Kidney glomerular epithelial cell (primary cell): ENCODE measurements at regions not wholly inside any gene's neighbourhood (a gene's known extent, or its start where the extent isn't known, plus 50 kb on each side); places are given as distances from the start of the nearest gene placed in this dataset.
A peak's percentile ranks its signal among the peaks of the same experiment; 100 is the strongest.
"Not testable (repeated sequence)": the region's sequence is repeated elsewhere in the genome, so short reads cannot be mapped to it uniquely, and the experiment has no call there.

ENCODE experiments used
- DNase-seq: peaks from one replicate; lab custom pipeline; 2025; lab: John Stamatoyannopoulos, UW

DNA sequence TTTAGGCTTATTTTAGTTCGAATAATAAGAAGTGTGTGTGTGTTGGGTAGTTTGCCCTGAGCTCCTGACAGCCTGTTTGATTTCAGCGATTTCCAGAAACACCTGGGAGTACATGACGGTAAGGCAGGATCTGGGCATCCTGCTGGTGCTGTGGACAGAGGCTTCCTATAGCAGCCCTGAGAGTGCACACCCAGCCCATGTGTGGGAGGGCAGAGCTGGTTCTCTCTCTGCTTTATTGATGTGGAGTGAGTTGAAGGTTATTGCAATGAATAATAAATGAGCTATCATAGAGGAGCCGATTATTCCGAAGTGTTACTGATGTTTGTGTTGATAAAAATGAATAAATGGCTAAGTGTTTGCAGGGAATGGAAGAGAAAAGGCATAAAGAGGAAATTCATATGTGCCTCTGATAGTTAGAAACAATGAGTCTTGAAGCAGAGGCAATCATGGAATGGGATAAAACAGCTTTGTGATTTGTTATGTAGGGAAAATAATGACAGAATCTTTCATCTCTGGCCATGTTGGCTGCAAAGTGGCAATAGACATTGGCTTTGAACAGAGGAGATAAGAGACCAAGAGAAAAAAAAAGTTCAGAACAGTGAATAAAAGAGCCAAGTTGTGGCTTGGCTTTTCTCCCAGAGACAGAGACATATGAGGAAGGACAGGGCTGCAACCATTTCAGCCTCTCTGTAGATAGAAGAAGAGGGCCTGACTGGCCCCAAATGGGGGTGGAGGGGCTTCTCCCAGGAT is 166.2 kb upstream of the CHD6 start:
- no peak for DNase-seq

DNA sequence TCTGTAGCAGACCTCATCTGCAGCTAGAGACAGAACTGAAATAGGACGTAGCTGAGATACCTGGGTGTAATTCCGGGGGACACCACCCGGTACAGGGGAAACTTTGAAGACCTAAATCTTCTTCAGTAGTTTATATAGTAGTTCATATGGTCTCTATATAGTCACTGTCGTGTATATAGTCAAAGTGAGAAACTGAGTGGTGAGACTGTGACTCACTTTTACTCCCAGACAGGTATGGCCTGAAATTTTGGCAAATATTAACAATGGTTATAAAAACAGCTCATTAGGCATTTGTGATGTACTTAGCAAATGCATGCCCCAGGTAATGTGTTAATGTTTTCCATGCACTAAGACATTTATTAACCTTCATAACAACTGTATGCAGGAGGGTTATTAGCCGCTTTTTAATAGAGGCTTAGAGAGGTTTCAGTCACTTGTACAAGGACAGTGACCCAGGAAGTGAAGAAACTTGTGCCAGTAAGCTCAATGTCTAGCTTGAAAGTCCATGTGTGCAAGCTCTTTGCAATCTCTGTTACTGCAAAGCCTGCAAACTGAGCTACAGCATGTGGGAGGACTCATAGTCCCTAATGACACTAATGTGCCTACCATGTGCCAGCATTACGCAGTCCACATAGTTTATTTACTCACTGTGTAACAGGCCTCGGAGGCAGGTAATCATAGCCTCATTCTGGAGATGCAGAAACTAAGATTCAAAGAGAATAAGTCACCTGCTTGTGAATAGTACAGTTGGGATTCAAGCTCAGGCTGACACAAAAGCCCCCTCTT is 165.4 kb upstream of the CHD6 start:
- DNase-seq, result no peak

DNA sequence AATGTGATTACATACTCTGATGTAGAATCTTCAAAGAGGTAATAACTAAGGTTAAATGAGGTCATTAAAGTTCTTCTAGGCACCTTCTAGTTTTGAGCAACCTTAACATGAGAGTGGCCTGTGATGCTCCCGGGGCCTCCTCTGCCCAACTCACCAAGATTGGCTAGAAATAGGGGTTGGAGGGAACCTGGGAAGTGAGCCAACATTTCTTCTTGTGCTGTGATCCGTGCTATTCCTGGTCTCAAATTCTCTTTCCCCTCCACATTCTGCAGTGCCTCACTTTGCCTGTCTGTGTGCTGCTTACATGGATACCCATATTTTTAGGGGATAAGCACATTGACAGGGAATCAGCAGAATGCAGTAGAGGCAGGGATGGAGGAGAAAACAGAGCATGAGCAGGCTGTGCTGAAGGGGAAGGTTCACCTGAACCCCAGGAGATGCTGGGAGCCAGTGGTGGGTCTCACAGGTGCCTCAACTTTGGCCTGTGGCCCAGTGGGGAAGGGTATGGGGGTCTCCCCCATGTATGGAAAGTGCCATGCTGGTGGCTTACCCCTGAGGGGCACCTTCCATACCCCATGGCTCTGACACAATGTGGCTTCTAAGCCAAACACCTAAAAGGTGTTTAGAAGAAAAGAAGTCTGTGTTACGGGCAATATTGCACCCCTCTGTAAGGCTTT is 164.7 kb upstream of the CHD6 start:
- DNase-seq, result no peak

DNA sequence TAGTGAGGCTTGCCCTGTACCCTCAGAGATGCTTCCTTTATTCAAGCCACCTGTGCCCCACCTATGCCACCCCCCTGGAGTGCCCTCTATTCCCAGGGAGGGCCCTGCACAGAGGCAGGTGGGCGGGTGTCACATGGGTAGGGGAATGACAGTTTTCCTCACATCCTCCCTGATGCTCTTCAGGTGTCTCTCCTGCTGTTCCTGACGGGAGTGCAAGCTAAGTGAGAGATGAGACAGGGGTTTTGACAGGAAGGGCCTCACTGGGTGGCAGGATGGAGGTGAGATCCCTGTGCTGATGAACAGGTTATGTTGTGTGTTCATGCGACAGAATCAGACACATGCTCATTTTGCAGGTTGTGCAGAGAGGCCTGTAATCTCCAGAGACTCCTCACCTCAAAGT is 164.1 kb upstream of the CHD6 start:
- DNase-seq, result no peak

DNA sequence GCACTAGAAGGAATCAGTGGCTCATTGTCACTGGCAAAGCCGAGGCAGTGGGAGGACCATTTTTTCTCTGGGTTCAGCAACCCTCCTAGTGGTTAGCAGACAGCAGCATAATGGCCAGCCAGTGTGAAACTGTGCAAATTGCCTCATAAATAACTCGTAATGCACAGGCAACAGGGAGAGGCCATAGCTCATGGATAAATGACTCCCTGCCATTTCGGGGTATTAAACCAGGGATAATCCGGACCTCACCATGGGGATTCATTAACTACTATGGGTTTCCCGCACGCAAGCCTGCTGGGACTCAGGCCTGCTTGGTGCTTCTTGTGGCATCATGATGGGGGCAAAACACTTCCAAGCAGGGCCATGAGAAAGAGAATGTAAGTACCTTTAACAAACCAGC is 158.2 kb upstream of the CHD6 start:
- no peak for DNase-seq

DNA sequence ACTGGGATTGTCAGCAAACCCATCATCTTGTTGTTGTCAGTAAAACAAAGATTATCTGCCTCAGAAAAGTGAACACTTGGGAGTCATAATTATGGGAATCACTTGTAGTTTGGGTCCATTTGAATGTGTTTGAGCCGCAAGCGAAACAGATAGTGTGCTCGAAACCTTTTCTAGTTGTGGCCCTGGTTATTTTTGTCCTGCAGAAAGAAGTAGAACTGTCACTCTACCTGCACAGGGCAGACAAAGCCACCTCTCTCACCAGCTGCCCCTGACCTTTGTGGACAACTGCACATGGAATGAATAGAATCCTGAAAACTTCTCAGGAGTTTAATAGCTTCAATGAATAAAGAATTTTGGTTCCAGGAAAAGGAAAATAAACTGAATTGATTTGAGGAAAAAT is 156.1 kb upstream of the CHD6 start:
- DNase-seq, result no peak

DNA sequence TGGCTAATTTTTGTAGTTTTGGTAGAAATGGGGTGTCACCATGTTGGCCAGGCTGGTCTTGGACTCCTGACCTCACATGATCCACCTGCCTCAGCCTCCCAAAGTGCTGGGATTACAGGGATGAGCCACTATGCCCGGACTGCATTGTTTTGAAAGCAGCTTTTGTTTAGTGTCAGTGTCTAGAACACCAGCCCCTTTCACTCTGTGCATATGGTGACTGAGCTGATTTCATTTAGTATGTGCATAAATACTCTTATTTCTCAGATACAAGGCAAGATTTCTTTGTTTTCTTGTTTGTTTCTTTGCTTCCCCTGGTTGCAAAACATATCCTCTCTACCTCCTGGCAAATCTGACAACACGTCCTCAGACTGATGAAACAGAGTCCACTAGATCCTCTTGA is 152.8 kb upstream of the CHD6 start:
- DNase-seq, result no peak

DNA sequence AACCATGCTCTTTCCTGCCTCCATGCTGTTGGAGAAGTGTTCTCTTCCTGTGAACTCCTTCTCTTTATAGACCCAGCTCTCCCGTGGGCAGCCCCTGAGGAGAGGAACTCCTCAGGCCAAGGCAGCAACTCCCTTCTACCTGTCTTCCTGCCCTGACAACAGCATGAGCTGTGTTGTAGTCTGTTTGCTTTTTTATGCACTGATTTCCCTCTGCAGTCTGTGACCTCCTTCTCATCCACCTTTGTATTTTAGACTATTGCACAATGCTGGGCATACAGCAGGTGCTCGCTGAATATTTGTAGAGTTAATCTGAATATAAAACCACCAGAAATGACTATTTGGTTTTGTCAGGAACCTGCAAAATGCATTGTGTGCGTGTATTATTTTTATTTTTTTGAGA is 152.2 kb upstream of the CHD6 start:
- DNase-seq, result no peak

DNA sequence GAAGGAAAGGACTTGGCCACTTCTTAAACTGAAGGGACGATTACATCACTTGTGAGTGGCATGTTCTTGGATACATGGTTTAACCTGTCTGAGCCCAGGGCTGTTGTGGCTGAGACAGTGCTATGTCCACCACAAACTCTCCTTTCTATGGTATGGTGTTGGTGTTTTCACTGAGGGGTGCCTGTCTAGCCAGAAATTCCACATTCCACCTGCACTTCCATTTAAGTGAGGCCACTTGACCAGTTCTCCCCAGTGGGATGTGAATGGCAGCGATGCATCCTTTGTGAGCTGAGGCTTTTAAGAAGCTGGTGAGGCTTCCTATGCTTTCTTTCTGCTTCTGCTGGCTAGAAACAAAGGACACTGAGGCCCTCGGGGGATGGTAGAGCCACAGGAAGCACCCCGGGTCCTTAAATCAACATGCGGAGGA is 151.4 kb upstream of the CHD6 start:
- DNase-seq, result no peak

DNA sequence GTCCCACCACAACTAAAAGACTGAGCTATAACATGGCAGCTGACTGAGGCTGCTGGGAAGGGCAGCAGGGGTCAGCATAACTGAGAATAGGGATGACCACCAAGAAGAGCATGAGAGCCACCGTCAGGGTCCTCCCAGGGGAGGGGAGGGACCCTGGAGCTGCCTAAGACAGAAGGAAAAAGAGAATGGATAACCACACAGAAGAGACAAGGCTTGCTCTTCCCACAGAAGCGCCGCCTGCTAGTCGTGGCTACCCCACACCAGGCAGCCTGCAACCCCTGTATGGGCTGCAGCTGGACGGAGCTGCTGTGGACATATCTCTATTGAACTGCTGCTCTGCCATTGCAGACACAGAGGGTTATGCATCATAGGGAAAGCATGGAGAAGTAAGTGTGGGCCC is 132.0 kb upstream of the CHD6 start:
- DNase-seq, result no peak

DNA sequence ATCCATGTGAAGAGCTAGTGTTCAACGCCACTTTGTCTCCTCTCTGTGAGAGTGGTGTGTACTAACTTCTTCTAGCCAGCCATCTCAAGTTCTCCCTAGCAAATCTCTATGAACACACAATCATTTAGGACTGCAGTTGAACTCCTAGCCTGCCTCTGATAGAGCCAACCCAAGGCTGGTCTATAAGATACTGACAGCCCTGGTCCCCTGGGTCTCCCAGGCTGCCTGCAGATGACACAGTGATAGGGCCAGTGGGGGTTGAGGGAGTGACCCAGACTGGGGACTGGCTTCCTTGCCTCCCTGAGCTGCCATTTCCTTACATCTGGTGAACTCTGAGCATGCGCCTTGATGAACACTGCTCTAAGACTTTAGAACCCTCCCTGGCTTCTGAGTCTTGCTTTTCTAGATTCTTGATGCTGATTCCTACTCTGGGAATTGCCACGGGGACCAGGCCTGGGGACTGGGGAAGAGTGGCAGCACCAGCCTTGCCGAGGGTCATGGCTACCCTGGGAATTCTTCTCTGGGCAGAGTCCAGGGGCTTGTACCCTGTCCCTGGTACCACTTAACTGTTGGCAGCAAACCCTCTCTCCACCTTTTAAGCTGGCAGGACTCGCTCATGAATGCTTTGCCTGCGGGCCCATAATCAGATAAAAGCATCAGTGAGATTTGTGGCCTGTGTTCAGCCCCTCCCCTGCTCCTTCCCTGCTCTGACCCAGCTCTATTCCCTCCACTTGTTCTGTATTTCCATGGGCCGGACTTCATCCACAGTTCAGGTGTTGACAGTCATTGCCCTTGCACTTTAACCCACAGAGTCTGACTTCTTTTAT is 130.8 kb upstream of the CHD6 start:
- DNase-seq, result no peak

DNA sequence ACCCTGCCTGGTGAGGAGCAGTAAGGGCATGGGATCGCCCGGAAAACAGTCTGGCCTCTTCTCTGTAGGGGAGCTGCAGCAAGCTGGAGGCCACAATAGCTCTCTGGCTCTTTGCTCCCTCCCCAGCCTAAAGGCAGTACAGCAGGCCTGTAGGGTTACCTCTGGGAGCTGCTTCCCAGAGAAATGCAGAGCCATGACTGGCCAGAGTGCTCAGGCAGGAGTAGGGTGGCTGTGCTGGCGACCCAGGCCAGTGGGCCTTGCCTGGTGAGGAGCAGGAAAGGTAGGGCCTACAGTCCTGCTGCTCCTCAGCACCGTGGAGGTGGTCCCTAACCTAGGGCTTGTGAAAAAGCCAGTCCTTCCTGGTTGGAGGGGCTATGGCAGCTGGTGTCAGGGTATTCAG is 129.9 kb upstream of the CHD6 start:
- DNase-seq, result no peak

DNA sequence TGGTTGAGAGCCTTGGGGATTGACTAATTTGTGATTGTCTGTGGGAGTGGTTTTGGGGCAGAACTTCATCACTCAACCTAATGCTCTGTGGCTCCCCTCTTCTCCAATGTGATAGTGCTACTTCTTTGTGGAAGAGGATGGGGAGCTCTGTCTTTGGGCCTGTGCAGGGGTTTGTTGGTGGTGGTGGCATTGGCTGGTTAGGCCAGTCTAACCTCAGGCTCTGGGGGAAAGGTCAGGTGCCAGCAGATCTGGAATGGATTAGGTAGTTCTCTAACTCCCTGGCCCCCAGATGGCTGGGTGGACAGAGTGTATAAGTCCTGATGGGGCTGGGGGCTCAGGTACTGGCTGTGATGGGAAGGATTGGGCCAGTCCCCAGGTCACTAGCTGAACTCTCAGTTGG is 129.0 kb upstream of the CHD6 start:
- no peak for DNase-seq

DNA sequence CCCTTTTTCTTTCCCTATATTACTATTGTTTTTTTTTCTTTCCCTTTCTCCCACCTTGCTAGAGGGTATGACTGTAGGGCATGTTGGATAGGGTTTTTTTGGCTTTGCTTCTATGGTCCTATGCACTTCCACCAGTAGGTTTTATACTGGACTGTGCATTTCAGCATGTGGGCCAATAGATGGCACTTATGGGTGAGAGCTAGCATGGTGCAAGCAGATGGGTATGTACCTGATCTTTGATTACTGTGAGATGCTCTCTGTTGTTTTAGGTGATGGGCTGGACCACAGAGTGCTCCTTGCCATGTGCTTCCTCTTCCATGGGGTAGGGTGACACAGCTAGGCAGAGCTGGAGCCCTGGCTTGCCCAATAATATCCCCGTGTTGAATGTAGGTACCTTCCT is 128.5 kb upstream of the CHD6 start:
- no peak for DNase-seq

DNA sequence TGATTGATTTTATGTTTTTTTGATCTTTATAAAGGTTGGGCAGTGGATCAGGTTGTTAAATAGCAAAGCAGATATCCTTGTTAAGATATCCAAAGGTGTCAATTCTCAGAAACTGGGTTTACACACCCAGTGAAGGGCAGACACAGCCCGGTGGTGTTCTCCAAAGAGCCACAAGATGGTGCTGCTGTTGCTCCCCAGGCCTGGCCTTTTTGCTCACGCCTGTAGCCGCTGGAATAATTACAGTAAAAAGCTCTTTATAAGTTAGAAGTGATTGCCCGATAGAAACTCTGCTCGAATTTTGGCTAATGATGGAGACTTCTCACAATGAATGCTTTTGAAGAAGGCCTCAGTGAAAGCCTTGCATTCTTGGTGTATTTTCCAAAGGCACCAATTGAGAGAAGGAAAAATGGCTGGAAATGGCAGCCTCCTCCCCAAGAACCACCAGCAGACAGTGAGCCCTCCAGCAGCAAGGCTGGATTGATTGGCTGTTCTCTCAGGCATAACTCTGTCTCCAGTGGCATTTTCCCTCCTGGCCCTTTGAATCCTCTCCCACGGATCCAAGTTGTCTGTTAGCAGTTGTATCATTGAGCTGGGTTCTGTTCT is 120.5 kb upstream of the CHD6 start:
- peak; percentile 27 for DNase-seq

DNA sequence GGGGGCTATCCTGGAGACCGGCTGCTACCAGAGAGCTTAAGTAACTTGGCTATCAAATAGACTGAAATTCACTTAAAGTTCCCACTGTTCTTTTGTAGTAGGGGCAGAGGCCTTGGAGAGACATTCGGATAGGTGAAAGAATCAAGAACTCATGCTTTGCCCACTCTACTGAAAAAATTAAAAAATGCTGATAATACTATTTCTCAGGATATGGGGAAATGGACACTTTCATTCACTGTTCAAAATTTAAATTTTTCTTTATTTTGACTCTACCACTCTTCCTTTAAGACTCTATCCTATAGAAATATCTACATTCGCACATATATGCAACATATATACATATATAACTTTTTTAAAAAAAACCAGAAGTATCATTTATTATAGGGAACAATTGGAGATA is 117.8 kb upstream of the CHD6 start:
- DNase-seq, result no peak

DNA sequence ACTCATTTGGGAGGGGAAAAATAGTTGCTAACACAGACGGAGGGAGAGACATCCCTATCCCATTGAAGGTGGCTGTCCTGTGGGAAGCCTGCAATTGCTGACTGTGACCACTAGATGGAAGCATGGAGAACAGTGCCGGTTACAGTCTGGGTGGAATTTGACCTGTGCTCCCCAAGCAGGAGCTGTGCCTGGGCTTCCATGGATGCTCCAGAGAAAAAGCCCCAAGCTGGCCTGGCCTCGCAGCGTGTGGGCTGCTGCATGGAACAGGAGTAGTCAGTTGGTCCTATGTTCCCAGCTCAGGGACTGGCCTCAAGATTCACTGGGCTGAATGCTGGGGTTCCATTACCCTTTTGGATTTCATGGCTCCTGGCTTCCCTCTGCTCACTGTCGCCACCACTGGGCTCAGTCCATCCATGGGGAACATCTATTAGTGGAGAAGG is 116.3 kb upstream of the CHD6 start:
- DNase-seq, result peak; percentile 41

DNA sequence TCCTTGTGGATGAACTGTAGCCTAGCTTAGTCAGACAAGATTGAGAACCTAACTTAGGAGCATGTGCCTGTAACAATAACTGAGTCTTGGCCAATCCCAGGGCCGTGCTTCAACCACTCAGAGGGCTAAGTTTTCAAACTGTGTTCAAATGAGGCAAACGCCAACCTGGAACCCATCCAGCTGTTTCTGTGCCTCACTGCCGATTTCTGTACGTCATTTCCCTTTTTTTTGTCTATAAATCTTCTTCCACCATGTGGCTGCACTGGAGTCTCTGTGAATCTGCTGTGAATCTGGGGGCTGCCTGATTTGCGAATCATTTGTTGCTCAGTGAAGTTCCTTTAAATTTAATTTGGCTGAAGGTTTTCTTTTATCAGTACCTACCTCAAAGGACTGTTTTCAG is 115.0 kb upstream of the CHD6 start:
- no peak for DNase-seq

DNA sequence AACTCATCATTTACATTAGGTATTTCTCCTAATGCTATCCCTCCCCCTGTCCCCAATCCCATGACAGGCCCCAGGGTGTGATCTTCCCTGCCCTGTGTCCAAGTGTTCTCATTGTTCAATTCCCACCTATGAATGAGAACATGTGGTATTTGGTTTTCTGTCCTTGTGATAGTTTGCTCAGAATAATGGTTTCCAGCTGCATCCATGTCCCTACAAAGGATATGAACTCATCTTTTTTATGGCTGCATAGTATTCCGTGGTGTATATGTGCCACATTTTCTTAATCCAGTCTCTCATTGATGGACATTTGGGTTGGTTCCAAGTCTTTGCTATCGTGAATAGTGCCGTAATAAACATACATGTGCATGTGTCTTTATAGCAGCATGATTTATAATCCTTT is 113.0 kb upstream of the CHD6 start:
- not testable (repeated sequence) for DNase-seq

DNA sequence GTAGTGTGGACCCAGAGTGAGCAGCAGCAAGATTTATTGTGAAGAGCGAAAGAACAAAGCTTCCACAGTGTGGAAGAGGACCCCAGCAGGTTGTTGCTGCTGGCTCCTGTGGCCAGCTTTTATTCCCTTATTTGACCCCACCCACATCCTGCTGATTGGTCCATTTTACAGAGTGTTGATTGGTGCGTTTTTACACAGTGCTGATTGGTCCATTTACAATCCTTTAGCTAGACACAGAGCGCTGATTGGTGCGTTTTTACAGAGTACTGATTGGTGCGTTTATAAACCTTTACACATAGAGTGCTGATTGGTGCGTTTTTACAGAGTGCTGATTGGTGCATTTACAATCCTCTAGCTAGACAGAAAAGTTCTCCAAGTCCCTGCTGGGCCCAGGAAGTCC is 109.5 kb upstream of the CHD6 start:
- DNase-seq, result not testable (repeated sequence)

DNA sequence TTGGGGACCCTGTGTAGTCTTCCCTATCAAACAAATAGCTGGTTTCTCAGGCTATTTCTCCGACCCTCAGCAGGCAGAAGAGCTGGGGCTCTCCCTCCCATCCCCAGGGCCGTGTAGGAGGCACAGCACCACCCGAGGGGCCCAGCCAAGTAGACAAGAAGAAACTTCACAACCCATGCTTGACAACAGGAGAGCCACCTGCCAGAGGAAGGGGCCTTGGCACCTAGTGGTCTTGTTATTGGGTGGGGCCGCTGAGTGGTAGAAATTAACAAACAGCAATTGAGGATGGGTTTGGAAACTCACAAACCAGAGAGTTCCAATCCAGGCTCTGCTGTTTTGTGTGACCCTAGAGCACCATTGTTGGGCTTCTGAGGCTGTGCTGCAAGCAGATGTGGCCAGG is 108.5 kb upstream of the CHD6 start:
- DNase-seq, result no peak

DNA sequence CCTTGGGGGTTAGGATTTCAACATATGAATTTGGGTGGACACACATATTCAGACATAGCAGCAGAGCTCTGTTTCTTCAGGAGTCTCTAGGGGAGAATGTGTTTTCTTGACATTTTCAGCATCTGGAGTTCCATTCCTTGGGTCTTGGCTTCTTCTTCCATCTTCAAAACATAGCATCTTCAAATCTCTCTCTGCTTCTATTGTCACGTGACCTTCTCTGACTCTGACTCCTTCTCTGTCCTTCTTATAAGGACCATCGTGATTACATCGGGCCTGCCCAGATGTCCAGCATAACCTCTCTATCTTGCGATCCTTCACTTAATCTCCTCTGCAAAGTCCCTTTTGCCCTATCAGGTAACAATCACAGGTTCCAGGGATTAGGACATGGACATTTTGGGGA is 101.0 kb upstream of the CHD6 start:
- DNase-seq, result no peak
